Prostate gland (tissue), 2 donors: ENCODE measurements at regions not wholly inside any gene's neighbourhood (a gene's known extent, or its start where the extent isn't known, plus 50 kb on each side); places are given as distances from the start of the nearest gene placed in this dataset.
"Not testable (repeated sequence)": the region's sequence is repeated elsewhere in the genome, so short reads cannot be mapped to it uniquely, and the experiment has no call there.

Experiments
- CTCF ChIP-seq, 4 experiments: fragments of 200-600 bp in 2 of 4; fragments of 450-650 bp in 2 of 4; sonication (generic) in 2 of 4; IDR thresholded peaks; 1 replicate in 3 of 4; 2 replicates in 1 of 4; pipeline ENCODE4 v1.5.1; 2016 to 2019; ENCODE audit warnings: antibody characterized with exemption in 4 of 4, mild to moderate bottlenecking in 2 of 4, moderate library complexity in 2 of 4
- POLR2A ChIP-seq: fragments of 450-650 bp; IDR thresholded peaks from one replicate; pipeline ENCODE4 v1.6.1; 2016; ENCODE audit warnings: antibody characterized with exemption, mild to moderate bottlenecking

GRCh38 chr15:81822587-81822986, 223.2 kb downstream of the MEX3B start:
- TF ChIP-seq POLR2A; CTCF (IDR thresholded peaks at IDR 0.05): not testable (repeated sequence)
